GM23338 (cell line): ENCODE measurements at regions not wholly inside any gene's neighbourhood (a gene's known extent, or its start where the extent isn't known, plus 50 kb on each side); places are given as distances from the start of the nearest gene placed in this dataset.
A peak's percentile ranks its signal among the peaks of the same experiment; 100 is the strongest.

Experiments
- ATAC-seq: fragments of 200-7000 bp; cut with Tn5 transposase; 3 replicates; pipeline ENCODE4 v1.9.1; 2020
- DNase-seq: peaks from one replicate; pipeline ENCODE4 v3.0.0-alpha.2; 2015; ENCODE audit warnings: low spot score
- H2AFZ ChIP-seq: fragments of 200-600 bp; sonication (generic); 2 replicates; pipeline ENCODE4 v1.8.0; 2016; ENCODE audit warnings: antibody characterized with exemption, mild to moderate bottlenecking, moderate library complexity
- H3F3A ChIP-seq: fragments of 200-600 bp; sonication (generic); replicated peaks from 2 replicates; pipeline ENCODE4 v1.8.0; 2017; ENCODE audit warnings: antibody characterized with exemption, mixed run types, low read depth
- H3K27ac ChIP-seq: fragments of 200-600 bp; sonication (generic); 2 replicates; pipeline ENCODE4 v1.6.1; 2016; ENCODE audit warnings: low read depth
- H3K27me3 ChIP-seq: fragments of 200-600 bp; sonication (generic); 2 replicates; pipeline ENCODE4 v1.8.0; 2016; ENCODE audit warnings: mild to moderate bottlenecking, mixed run types, moderate library complexity; ENCODE audit not compliant: insufficient read depth
- H3K36me3 ChIP-seq: fragments of 200-600 bp; sonication (generic); 2 replicates; pipeline ENCODE4 v1.8.0; 2016; ENCODE audit warnings: mild to moderate bottlenecking; ENCODE audit not compliant: insufficient read depth
- H3K4me1 ChIP-seq: fragments of 200-600 bp; sonication (generic); 2 replicates; pipeline ENCODE4 v1.8.0; 2016; ENCODE audit warnings: mild to moderate bottlenecking, moderate library complexity; ENCODE audit not compliant: insufficient read depth
- H3K4me2 ChIP-seq: fragments of 200-600 bp; sonication (generic); 2 replicates; pipeline ENCODE4 v1.7.1; 2017; ENCODE audit warnings: mixed run types
- H3K4me3 ChIP-seq: fragments of 200-600 bp; sonication (generic); 2 replicates; pipeline ENCODE4 v1.6.1; 2016; ENCODE audit warnings: mixed run types
- H3K79me2 ChIP-seq: fragments of 200-600 bp; sonication (generic); replicated peaks from 2 replicates; pipeline ENCODE4 v1.8.0; 2017; ENCODE audit warnings: mild to moderate bottlenecking; ENCODE audit not compliant: insufficient read depth
- H3K9me2 ChIP-seq: fragments of 200-600 bp; sonication (generic); 2 replicates; pipeline ENCODE4 v1.8.0; 2017; ENCODE audit not compliant: insufficient read depth
- H4K20me1 ChIP-seq: fragments of 200-600 bp; sonication (generic); replicated peaks from 2 replicates; pipeline ENCODE4 v1.8.0; 2017; ENCODE audit warnings: mild to moderate bottlenecking; ENCODE audit not compliant: insufficient read depth
- H3K27ac Mint-ChIP-seq: 2 replicates; pipeline ENCODE4 v1.8.0; 2020; ENCODE audit warnings: inconsistent platforms, mild to moderate bottlenecking, moderate library complexity, mixed read lengths
- H3K27me3 Mint-ChIP-seq: 3 replicates; pipeline ENCODE4 v1.8.0; 2022; ENCODE audit warnings: low read depth, mild to moderate bottlenecking, moderate library complexity, mixed read lengths, inconsistent platforms; ENCODE audit not compliant: insufficient read depth, poor library complexity
- H3K36me3 Mint-ChIP-seq: 3 replicates; pipeline ENCODE4 v1.8.0; 2021; ENCODE audit warnings: low read depth, mild to moderate bottlenecking, inconsistent platforms, moderate library complexity, mixed read lengths
- H3K4me1 Mint-ChIP-seq: 3 replicates; pipeline ENCODE4 v1.8.0; 2020; ENCODE audit warnings: mild to moderate bottlenecking, inconsistent platforms, mixed read lengths
- H3K4me3 Mint-ChIP-seq: 3 replicates; pipeline ENCODE4 v1.8.0; 2021; ENCODE audit warnings: moderate library complexity, mild to moderate bottlenecking, inconsistent platforms, mixed read lengths
- H3K9me3 Mint-ChIP-seq: 3 replicates; pipeline ENCODE4 v1.8.0; 2020; ENCODE audit warnings: moderate library complexity, mild to moderate bottlenecking, inconsistent platforms, mixed read lengths
- EZH2 ChIP-seq: fragments of 200-600 bp; sonication (generic); IDR thresholded peaks from one replicate; pipeline ENCODE4 v1.8.0; 2017; ENCODE audit warnings: antibody characterized with exemption, mild to moderate bottlenecking, low read depth; ENCODE audit not compliant: unreplicated experiment
- EZH2phosphoT487 ChIP-seq: fragments of 200-600 bp; sonication (generic); IDR thresholded peaks from one replicate; pipeline ENCODE4 v1.8.1; 2018; ENCODE audit warnings: antibody characterized with exemption; ENCODE audit not compliant: unreplicated experiment
- POLR2AphosphoS5 ChIP-seq: IDR thresholded peaks from 2 replicates; pipeline ENCODE4 v1.6.1; 2016; ENCODE audit warnings: antibody characterized with exemption, low read depth
- STAT1 ChIP-seq: IDR thresholded peaks from one replicate; pipeline ENCODE4 v1.6.1; 2016; ENCODE audit warnings: antibody characterized with exemption; ENCODE audit not compliant: unreplicated experiment
- ZNF331 ChIP-seq: fragments of 250-450 bp; sonication (Bioruptor Pico); IDR thresholded peaks from 2 replicates; pipeline ENCODE4 v1.5.0; 2020; ENCODE audit warnings: low read depth, mild to moderate bottlenecking, moderate library complexity
- ZNF462 ChIP-seq: fragments of 250-450 bp; sonication (Bioruptor Pico); IDR thresholded peaks from 2 replicates; pipeline ENCODE4 v1.5.0; 2020; ENCODE audit warnings: mild to moderate bottlenecking, moderate library complexity

DNA sequence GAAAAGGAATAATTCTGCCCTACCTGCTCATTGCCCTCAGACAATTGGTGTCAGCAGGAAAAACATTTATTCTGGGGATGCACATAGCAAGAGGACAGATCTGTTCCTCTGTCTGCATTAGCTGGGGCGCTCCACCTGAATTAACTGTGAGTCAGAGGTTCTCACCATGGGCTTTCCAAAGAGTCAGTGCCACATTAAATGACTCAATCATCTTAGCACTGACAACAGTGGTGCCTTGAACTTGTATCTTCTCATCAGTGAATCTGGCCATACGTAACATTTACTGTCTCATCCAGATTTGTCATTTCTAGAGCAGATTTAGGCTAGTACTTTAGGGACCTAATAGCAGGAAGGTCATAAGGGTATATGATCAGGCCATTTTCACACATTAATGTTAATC, 358.1 kb upstream of the CRIM1 start:
- Histone ChIP-seq H3K27ac (no peak overlapping the region), H3K4me2 (no peak overlapping the region), H3K79me2 (no peaks in the 10 kb centered on the region), H3K27me3 (no peaks in the 10 kb centered on the region), H4K20me1 (no peaks in the 10 kb centered on the region), H3K9me2 (no peaks in the 10 kb centered on the region), H2AFZ (no peak overlapping the region), H3F3A (no peaks in the 10 kb centered on the region), H3K4me1 (no peaks in the 10 kb centered on the region), H3K36me3 (no peaks in the 10 kb centered on the region), H3K4me3 (no peak overlapping the region)
- TF ChIP-seq STAT1 (no peak), POLR2AphosphoS5 (no peak), EZH2 (no peak), EZH2phosphoT487 (no peak), ZNF331 (no peak)
- DNase-seq (no peak), ATAC-seq (no peak)
- no peak overlapping the region for H3K27ac Mint-ChIP-seq
- peaks cover 7% of the 10 kb centered on the region for H3K9me3 Mint-ChIP-seq
- no peaks in the 10 kb centered on the region for H3K27me3 Mint-ChIP-seq
- no peak overlapping the region for H3K4me3 Mint-ChIP-seq
- H3K4me1 Mint-ChIP-seq, result no peaks in the 10 kb centered on the region; the same call in 2 of the 3 replicates
- peaks cover 7% of the 10 kb centered on the region; the same call in 2 of the 3 replicates for H3K36me3 Mint-ChIP-seq

DNA sequence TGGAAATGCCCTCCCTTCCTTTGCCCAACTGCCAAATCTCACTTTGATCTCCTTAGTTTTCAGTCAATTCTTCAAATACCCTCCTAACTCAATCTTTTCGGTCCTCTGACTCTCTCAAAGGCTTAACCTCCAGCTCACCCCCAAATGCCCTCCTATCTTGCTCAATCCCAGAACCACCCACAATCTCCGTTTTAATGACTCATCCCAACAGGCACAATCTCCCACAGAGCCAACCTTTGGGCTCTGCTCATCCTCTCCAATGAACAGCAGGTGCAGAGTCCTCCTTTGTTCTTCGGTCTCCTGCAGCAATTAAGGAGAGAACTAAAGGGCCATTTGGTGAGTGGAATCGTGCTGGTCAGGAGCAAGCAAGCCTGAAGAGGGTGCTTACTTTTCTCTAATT, 366.1 kb upstream of the CRIM1 start:
- H3K36me3 ChIP-seq, result no peaks in the 10 kb centered on the region
- Mint-ChIP-seq H3K4me1 (peaks cover 4% of the 10 kb centered on the region), H3K4me3 (no peak overlapping the region), H3K27ac (no peak overlapping the region), H3K9me3 (peaks cover 2% of the 10 kb centered on the region), H3K27me3 (no peaks in the 10 kb centered on the region), H3K36me3 (peaks cover 6% of the 10 kb centered on the region)
- DNase-seq (peak; percentile 13), ATAC-seq (peak; percentile 62)
- no peaks in the 10 kb centered on the region for H3K27me3 ChIP-seq
- no peak overlapping the region for H3K4me2 ChIP-seq
- H3K79me2 ChIP-seq, result no peaks in the 10 kb centered on the region
- peak overlapping the region; percentile 88 for H2AFZ ChIP-seq
- no peaks in the 10 kb centered on the region for H3K4me1 ChIP-seq
- no peaks in the 10 kb centered on the region for H3F3A ChIP-seq
- peaks cover 3% of the 10 kb centered on the region for H3K9me2 ChIP-seq
- TF ChIP-seq EZH2phosphoT487 (no peak), ZNF462 (CRISPR knock-in tag) (peak; percentile 74; the same call in 1 of the 2 replicates)
- H4K20me1 ChIP-seq, result no peaks in the 10 kb centered on the region
- H3K27ac ChIP-seq, result no peak overlapping the region
- H3K4me3 ChIP-seq, result no peak overlapping the region
